Neural cell (in vitro differentiated cells): ENCODE measurements at regions not wholly inside any gene's neighbourhood (a gene's known extent, or its start where the extent isn't known, plus 50 kb on each side); places are given as distances from the start of the nearest gene placed in this dataset.

Source experiments
- H2AFZ ChIP-seq: fragments of 200-600, 300-800 bp; sonication (generic), shearing (Covaris generic); 2 replicates; pipeline ENCODE4 v1.6.0; 2014; ENCODE audit warnings: low read depth, mild to moderate bottlenecking, antibody characterized with exemption, low read length, moderate library complexity
- H3F3A ChIP-seq: fragments of 200-600 bp; shearing (Covaris generic); 2 replicates; pipeline ENCODE4 v1.6.1; 2016; ENCODE audit warnings: mild to moderate bottlenecking, moderate library complexity, mixed read lengths, antibody characterized with exemption, low read length; ENCODE audit not compliant: insufficient read depth, poor library complexity, severe bottlenecking
- H3K27ac ChIP-seq: fragments of 200-600, 300-800 bp; sonication (generic), shearing (Covaris generic); 2 replicates; pipeline ENCODE4 v1.5.1; 2014; ENCODE audit warnings: mild to moderate bottlenecking, low read length, moderate library complexity
- H3K27me3 ChIP-seq: fragments of 300-800, 200-600 bp; sonication (generic), shearing (Covaris generic); 2 replicates; pipeline ENCODE4 v1.6.0; 2014; ENCODE audit warnings: mild to moderate bottlenecking, low read depth, low read length, moderate library complexity; ENCODE audit not compliant: insufficient read depth
- H3K36me3 ChIP-seq: fragments of 300-800, 200-600 bp; sonication (generic), shearing (Covaris generic); 2 replicates; pipeline ENCODE4 v1.5.1; 2014; ENCODE audit warnings: mild to moderate bottlenecking, antibody characterized with exemption, low read length, moderate library complexity; ENCODE audit not compliant: insufficient read depth
- H3K4me2 ChIP-seq: fragments of 300-800, 200-600 bp; sonication (generic), shearing (Covaris generic); 2 replicates; pipeline ENCODE4 v1.6.0; 2014; ENCODE audit warnings: mild to moderate bottlenecking, low read length
- H3K4me3 ChIP-seq: fragments of 300-800, 200-600 bp; sonication (generic), shearing (Covaris generic); 2 replicates; pipeline ENCODE4 v1.5.1; 2014; ENCODE audit warnings: mild to moderate bottlenecking, low read length, moderate library complexity
- H3K79me2 ChIP-seq: fragments of 200-600 bp; shearing (Covaris generic); replicated peaks from 2 replicates; pipeline ENCODE4 v1.6.0; 2014; ENCODE audit warnings: mild to moderate bottlenecking, low read length, moderate library complexity; ENCODE audit not compliant: insufficient read depth
- H3K9ac ChIP-seq: fragments of 300-800, 200-600 bp; sonication (generic), shearing (Covaris generic); 2 replicates; pipeline ENCODE4 v1.6.1; 2016; ENCODE audit warnings: mild to moderate bottlenecking, low read length, mixed read lengths
- H3K9me2 ChIP-seq: fragments of 200-600 bp; shearing (Covaris generic); 2 replicates; pipeline ENCODE4 v1.6.1; 2016; ENCODE audit warnings: mild to moderate bottlenecking, low read length, mixed read lengths; ENCODE audit not compliant: insufficient read depth
- H3K9me3 ChIP-seq: fragments of 200-600, 300-800 bp; sonication (generic), shearing (Covaris generic); 2 replicates; pipeline ENCODE4 v1.6.1; 2016; ENCODE audit warnings: mild to moderate bottlenecking, mixed run types, low read length, moderate library complexity, mixed read lengths
- H4K20me1 ChIP-seq: fragments of 200-600 bp; shearing (Covaris generic); 2 replicates; pipeline ENCODE4 v1.6.1; 2016; ENCODE audit warnings: mild to moderate bottlenecking, mixed run types; ENCODE audit not compliant: insufficient read depth
- CTCF ChIP-seq: fragments of 450-650 bp; IDR thresholded peaks from 2 replicates; pipeline ENCODE4 v1.5.1; 2014; ENCODE audit warnings: antibody characterized with exemption, mild to moderate bottlenecking, moderate library complexity; ENCODE audit not compliant: poor library complexity, severe bottlenecking
- EP300 ChIP-seq: fragments of 450-650 bp; conservative IDR thresholded peaks from 2 replicates; pipeline ENCODE4 v1.6.1; 2014; ENCODE audit warnings: antibody characterized with exemption, mild to moderate bottlenecking, moderate library complexity; ENCODE audit not compliant: poor library complexity, severe bottlenecking
- EZH2 ChIP-seq: fragments of 200-600, 300-800 bp; shearing (Covaris generic), sonication (generic); IDR thresholded peaks from 2 replicates; pipeline ENCODE4 v1.6.1; 2014; ENCODE audit warnings: antibody characterized with exemption, low read length, borderline replicate concordance, mild to moderate bottlenecking; ENCODE audit not compliant: insufficient read depth, poor library complexity, severe bottlenecking
- MXI1 ChIP-seq: fragments of 450-650 bp; conservative IDR thresholded peaks from 2 replicates; pipeline ENCODE4 v1.6.1; 2014; ENCODE audit warnings: antibody characterized with exemption, mild to moderate bottlenecking; ENCODE audit not compliant: poor library complexity, severe bottlenecking
- POLR2AphosphoS5 ChIP-seq: IDR thresholded peaks from 2 replicates; pipeline ENCODE4 v1.6.1; 2012
- RAD21 ChIP-seq: fragments of 450-650 bp; conservative IDR thresholded peaks from 2 replicates; pipeline ENCODE4 v1.6.1; 2014; ENCODE audit warnings: antibody characterized with exemption, mild to moderate bottlenecking, moderate library complexity
- REST ChIP-seq: IDR thresholded peaks from 2 replicates; pipeline ENCODE4 v1.6.1; 2012; ENCODE audit warnings: borderline replicate concordance
- SMC3 ChIP-seq: fragments of 450-650 bp; conservative IDR thresholded peaks from 2 replicates; pipeline ENCODE4 v1.6.1; 2014; ENCODE audit warnings: antibody characterized with exemption, mild to moderate bottlenecking, moderate library complexity; ENCODE audit not compliant: poor library complexity
- TAF1 ChIP-seq: IDR thresholded peaks from 2 replicates; pipeline ENCODE4 v1.6.1; 2012; ENCODE audit warnings: low read depth

GRCh38 chr16:26993511-26993910 lies 73.2 kb upstream of the C16orf82 start (continued):
- no peak for TF ChIP-seq EP300

- no peak overlapping the region for H2AFZ ChIP-seq
- no peak overlapping the region for H3K27ac ChIP-seq
- H3K9me3 ChIP-seq: no peaks in the 10 kb centered on the region
- no peak overlapping the region for H3K9ac ChIP-seq
- H3K4me3 ChIP-seq: no peak overlapping the region
- H3K36me3 ChIP-seq: no peaks in the 10 kb centered on the region
- H3F3A ChIP-seq: no peaks in the 10 kb centered on the region
- H4K20me1 ChIP-seq: no peaks in the 10 kb centered on the region
- H3K79me2 ChIP-seq: no peaks in the 10 kb centered on the region
- no peak overlapping the region for H3K4me2 ChIP-seq
- no peaks in the 10 kb centered on the region for H3K9me2 ChIP-seq
- no peaks in the 10 kb centered on the region for H3K27me3 ChIP-seq
- TF ChIP-seq POLR2AphosphoS5: no peak
- TF ChIP-seq EZH2: no peak
- no peak for TF ChIP-seq MXI1
- TF ChIP-seq TAF1: no peak
- TF ChIP-seq REST: no peak
- no peak for TF ChIP-seq CTCF
- TF ChIP-seq SMC3: no peak
- TF ChIP-seq EP300: no peak
- no peak for TF ChIP-seq RAD21
Observed at GRCh38 chr16:26993963-26994362, 72.8 kb upstream of the C16orf82 start.

GRCh38 chr16:26995522-26995921 lies 71.2 kb upstream of the C16orf82 start:
- Histone ChIP-seq H3K27me3 (no peaks in the 10 kb centered on the region), H3K9me3 (no peaks in the 10 kb centered on the region), H3K9me2 (no peaks in the 10 kb centered on the region), H3K4me3 (no peak overlapping the region), H3K4me2 (no peak overlapping the region), H3K36me3 (no peaks in the 10 kb centered on the region), H3K27ac (no peak overlapping the region), H3F3A (no peaks in the 10 kb centered on the region), H2AFZ (no peak overlapping the region), H3K79me2 (no peaks in the 10 kb centered on the region), H4K20me1 (no peaks in the 10 kb centered on the region), H3K9ac (no peak overlapping the region)
- TF ChIP-seq REST: no peak
- no peak for TF ChIP-seq TAF1
- no peak for TF ChIP-seq RAD21
- no peak for TF ChIP-seq SMC3
- no peak for TF ChIP-seq EZH2
- TF ChIP-seq CTCF: no peak
- TF ChIP-seq MXI1: no peak
- TF ChIP-seq EP300: no peak
- TF ChIP-seq POLR2AphosphoS5: no peak
